HG02973 (cell line): ENCODE measurements at regions not wholly inside any gene's neighbourhood (a gene's known extent, or its start where the extent isn't known, plus 50 kb on each side); places are given as distances from the start of the nearest gene placed in this dataset.

Source experiments
- ATAC-seq: cut with Tn5 transposase; IDR thresholded peaks from one replicate; pipeline ENCODE4 v1.9.1; 2021; ENCODE audit warnings: moderate library complexity; ENCODE audit not compliant: unreplicated experiment

GRCh38 chr1:83813576-83813975 is 185.4 kb downstream of the TTLL7 start:
- ATAC-seq = no peak

GRCh38 chr1:83810144-83810543 is 188.8 kb downstream of the TTLL7 start:
- no peak for ATAC-seq

GRCh38 chr1:83808536-83808935 is 190.4 kb downstream of the TTLL7 start:
- no peak for ATAC-seq

GRCh38 chr1:83807821-83808220 is 191.1 kb downstream of the TTLL7 start:
- ATAC-seq = no peak

GRCh38 chr1:83807231-83807630 is 191.7 kb downstream of the TTLL7 start:
- ATAC-seq = no peak

GRCh38 chr1:83805921-83806320 is 193.0 kb downstream of the TTLL7 start:
- ATAC-seq = no peak

- ATAC-seq = no peak
These were observed 196.3 kb downstream of the TTLL7 start for GRCh38 chr1:83802460-83803152.

- ATAC-seq = no peak
These were observed 196.9 kb downstream of the TTLL7 start for GRCh38 chr1:83802023-83802422.

GRCh38 chr1:83800066-83800465 is 198.9 kb downstream of the TTLL7 start:
- ATAC-seq = no peak

GRCh38 chr1:83799594-83799993 is 199.3 kb downstream of the TTLL7 start:
- ATAC-seq = no peak

GRCh38 chr1:83798965-83799364 is 200.0 kb downstream of the TTLL7 start:
- no peak for ATAC-seq

GRCh38 chr1:83796409-83796808 is 202.5 kb downstream of the TTLL7 start:
- ATAC-seq = no peak

- ATAC-seq = peak; percentile 77
These were observed 204.5 kb downstream of the TTLL7 start for GRCh38 chr1:83794384-83794783.

GRCh38 chr1:83791821-83792437 is 207.0 kb downstream of the TTLL7 start:
- ATAC-seq = no peak

GRCh38 chr1:83790446-83790845 is 208.5 kb downstream of the TTLL7 start:
- no peak for ATAC-seq

- ATAC-seq = no peak
These were observed 211.5 kb downstream of the TTLL7 start for GRCh38 chr1:83787246-83787998.

GRCh38 chr1:83781667-83782066 is 217.3 kb downstream of the TTLL7 start:
- no peak for ATAC-seq

- no peak for ATAC-seq
These were observed 219.4 kb downstream of the TTLL7 start for GRCh38 chr1:83779565-83779964.

GRCh38 chr1:83777758-83778101 is 221.2 kb downstream of the TTLL7 start:
- no peak for ATAC-seq

GRCh38 chr1:83776913-83777757 is 221.8 kb downstream of the TTLL7 start:
- no peak for ATAC-seq

- no peak for ATAC-seq
These were observed 222.8 kb downstream of the TTLL7 start for GRCh38 chr1:83775977-83776603.
